Neural cell (in vitro differentiated cells): ENCODE measurements at regions not wholly inside any gene's neighbourhood (a gene's known extent, or its start where the extent isn't known, plus 50 kb on each side); places are given as distances from the start of the nearest gene placed in this dataset.

Experiments used
- H2AFZ ChIP-seq: fragments of 200-600, 300-800 bp; sonication (generic), shearing (Covaris generic); 2 replicates; pipeline ENCODE4 v1.6.0; 2014; ENCODE audit warnings: low read depth, mild to moderate bottlenecking, antibody characterized with exemption, low read length, moderate library complexity
- H3F3A ChIP-seq: fragments of 200-600 bp; shearing (Covaris generic); 2 replicates; pipeline ENCODE4 v1.6.1; 2016; ENCODE audit warnings: mild to moderate bottlenecking, moderate library complexity, mixed read lengths, antibody characterized with exemption, low read length; ENCODE audit not compliant: insufficient read depth, poor library complexity, severe bottlenecking
- H3K27ac ChIP-seq: fragments of 200-600, 300-800 bp; sonication (generic), shearing (Covaris generic); 2 replicates; pipeline ENCODE4 v1.5.1; 2014; ENCODE audit warnings: mild to moderate bottlenecking, low read length, moderate library complexity
- H3K27me3 ChIP-seq: fragments of 300-800, 200-600 bp; sonication (generic), shearing (Covaris generic); 2 replicates; pipeline ENCODE4 v1.6.0; 2014; ENCODE audit warnings: mild to moderate bottlenecking, low read depth, low read length, moderate library complexity; ENCODE audit not compliant: insufficient read depth
- H3K36me3 ChIP-seq: fragments of 300-800, 200-600 bp; sonication (generic), shearing (Covaris generic); 2 replicates; pipeline ENCODE4 v1.5.1; 2014; ENCODE audit warnings: mild to moderate bottlenecking, antibody characterized with exemption, low read length, moderate library complexity; ENCODE audit not compliant: insufficient read depth
- H3K4me2 ChIP-seq: fragments of 300-800, 200-600 bp; sonication (generic), shearing (Covaris generic); 2 replicates; pipeline ENCODE4 v1.6.0; 2014; ENCODE audit warnings: mild to moderate bottlenecking, low read length
- H3K4me3 ChIP-seq: fragments of 300-800, 200-600 bp; sonication (generic), shearing (Covaris generic); 2 replicates; pipeline ENCODE4 v1.5.1; 2014; ENCODE audit warnings: mild to moderate bottlenecking, low read length, moderate library complexity
- H3K79me2 ChIP-seq: fragments of 200-600 bp; shearing (Covaris generic); replicated peaks from 2 replicates; pipeline ENCODE4 v1.6.0; 2014; ENCODE audit warnings: mild to moderate bottlenecking, low read length, moderate library complexity; ENCODE audit not compliant: insufficient read depth
- H3K9ac ChIP-seq: fragments of 300-800, 200-600 bp; sonication (generic), shearing (Covaris generic); 2 replicates; pipeline ENCODE4 v1.6.1; 2016; ENCODE audit warnings: mild to moderate bottlenecking, low read length, mixed read lengths
- H3K9me2 ChIP-seq: fragments of 200-600 bp; shearing (Covaris generic); 2 replicates; pipeline ENCODE4 v1.6.1; 2016; ENCODE audit warnings: mild to moderate bottlenecking, low read length, mixed read lengths; ENCODE audit not compliant: insufficient read depth
- H3K9me3 ChIP-seq: fragments of 200-600, 300-800 bp; sonication (generic), shearing (Covaris generic); 2 replicates; pipeline ENCODE4 v1.6.1; 2016; ENCODE audit warnings: mild to moderate bottlenecking, mixed run types, low read length, moderate library complexity, mixed read lengths
- H4K20me1 ChIP-seq: fragments of 200-600 bp; shearing (Covaris generic); 2 replicates; pipeline ENCODE4 v1.6.1; 2016; ENCODE audit warnings: mild to moderate bottlenecking, mixed run types; ENCODE audit not compliant: insufficient read depth
- CTCF ChIP-seq: fragments of 450-650 bp; IDR thresholded peaks from 2 replicates; pipeline ENCODE4 v1.5.1; 2014; ENCODE audit warnings: antibody characterized with exemption, mild to moderate bottlenecking, moderate library complexity; ENCODE audit not compliant: poor library complexity, severe bottlenecking
- EP300 ChIP-seq: fragments of 450-650 bp; conservative IDR thresholded peaks from 2 replicates; pipeline ENCODE4 v1.6.1; 2014; ENCODE audit warnings: antibody characterized with exemption, mild to moderate bottlenecking, moderate library complexity; ENCODE audit not compliant: poor library complexity, severe bottlenecking
- EZH2 ChIP-seq: fragments of 200-600, 300-800 bp; shearing (Covaris generic), sonication (generic); IDR thresholded peaks from 2 replicates; pipeline ENCODE4 v1.6.1; 2014; ENCODE audit warnings: antibody characterized with exemption, low read length, borderline replicate concordance, mild to moderate bottlenecking; ENCODE audit not compliant: insufficient read depth, poor library complexity, severe bottlenecking
- MXI1 ChIP-seq: fragments of 450-650 bp; conservative IDR thresholded peaks from 2 replicates; pipeline ENCODE4 v1.6.1; 2014; ENCODE audit warnings: antibody characterized with exemption, mild to moderate bottlenecking; ENCODE audit not compliant: poor library complexity, severe bottlenecking
- POLR2AphosphoS5 ChIP-seq: IDR thresholded peaks from 2 replicates; pipeline ENCODE4 v1.6.1; 2012
- RAD21 ChIP-seq: fragments of 450-650 bp; conservative IDR thresholded peaks from 2 replicates; pipeline ENCODE4 v1.6.1; 2014; ENCODE audit warnings: antibody characterized with exemption, mild to moderate bottlenecking, moderate library complexity
- SMC3 ChIP-seq: fragments of 450-650 bp; conservative IDR thresholded peaks from 2 replicates; pipeline ENCODE4 v1.6.1; 2014; ENCODE audit warnings: antibody characterized with exemption, mild to moderate bottlenecking, moderate library complexity; ENCODE audit not compliant: poor library complexity
- TAF1 ChIP-seq: IDR thresholded peaks from 2 replicates; pipeline ENCODE4 v1.6.1; 2012; ENCODE audit warnings: low read depth
- TF ChIP-seq, protein P1 (sequence below): IDR thresholded peaks from 2 replicates; pipeline ENCODE4 v1.6.1; 2012; ENCODE audit warnings: borderline replicate concordance

DNA sequence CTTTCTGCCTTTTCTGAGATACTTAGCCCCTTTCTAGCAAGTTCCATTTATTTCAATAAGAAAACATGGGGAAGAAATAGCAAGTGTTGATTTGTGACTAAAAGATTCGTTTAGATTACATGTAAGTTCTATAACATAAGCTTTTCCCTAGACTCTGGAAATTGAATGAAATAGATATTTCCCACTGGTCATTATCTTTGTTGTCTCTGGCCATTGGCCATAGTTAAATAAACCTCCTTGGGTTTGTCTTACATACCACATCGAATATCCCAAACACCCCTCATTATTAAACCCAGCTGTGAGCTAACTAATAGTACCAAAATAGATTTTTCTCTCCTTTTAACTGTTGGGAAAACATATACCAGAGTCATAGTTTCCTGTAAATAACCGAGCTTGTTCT, 534.8 kb downstream of the IQCM start:
- H3K27ac ChIP-seq: no peak overlapping the region
- no peaks in the 10 kb centered on the region for H3K27me3 ChIP-seq
- H3K36me3 ChIP-seq: no peaks in the 10 kb centered on the region
- no peak overlapping the region for H3K4me3 ChIP-seq
- no peak overlapping the region for H3K9ac ChIP-seq
- H3K9me3 ChIP-seq: no peaks in the 10 kb centered on the region
- H2AFZ ChIP-seq: no peak overlapping the region
- H4K20me1 ChIP-seq: no peaks in the 10 kb centered on the region
- no peaks in the 10 kb centered on the region for H3K9me2 ChIP-seq
- TF ChIP-seq POLR2AphosphoS5: no peak
- TF ChIP-seq EP300: no peak
- no peak for TF ChIP-seq CTCF
- no peak for TF ChIP-seq SMC3
- TF ChIP-seq TAF1: no peak
- no peak for TF ChIP-seq EZH2
- TF ChIP-seq, protein P1, sequence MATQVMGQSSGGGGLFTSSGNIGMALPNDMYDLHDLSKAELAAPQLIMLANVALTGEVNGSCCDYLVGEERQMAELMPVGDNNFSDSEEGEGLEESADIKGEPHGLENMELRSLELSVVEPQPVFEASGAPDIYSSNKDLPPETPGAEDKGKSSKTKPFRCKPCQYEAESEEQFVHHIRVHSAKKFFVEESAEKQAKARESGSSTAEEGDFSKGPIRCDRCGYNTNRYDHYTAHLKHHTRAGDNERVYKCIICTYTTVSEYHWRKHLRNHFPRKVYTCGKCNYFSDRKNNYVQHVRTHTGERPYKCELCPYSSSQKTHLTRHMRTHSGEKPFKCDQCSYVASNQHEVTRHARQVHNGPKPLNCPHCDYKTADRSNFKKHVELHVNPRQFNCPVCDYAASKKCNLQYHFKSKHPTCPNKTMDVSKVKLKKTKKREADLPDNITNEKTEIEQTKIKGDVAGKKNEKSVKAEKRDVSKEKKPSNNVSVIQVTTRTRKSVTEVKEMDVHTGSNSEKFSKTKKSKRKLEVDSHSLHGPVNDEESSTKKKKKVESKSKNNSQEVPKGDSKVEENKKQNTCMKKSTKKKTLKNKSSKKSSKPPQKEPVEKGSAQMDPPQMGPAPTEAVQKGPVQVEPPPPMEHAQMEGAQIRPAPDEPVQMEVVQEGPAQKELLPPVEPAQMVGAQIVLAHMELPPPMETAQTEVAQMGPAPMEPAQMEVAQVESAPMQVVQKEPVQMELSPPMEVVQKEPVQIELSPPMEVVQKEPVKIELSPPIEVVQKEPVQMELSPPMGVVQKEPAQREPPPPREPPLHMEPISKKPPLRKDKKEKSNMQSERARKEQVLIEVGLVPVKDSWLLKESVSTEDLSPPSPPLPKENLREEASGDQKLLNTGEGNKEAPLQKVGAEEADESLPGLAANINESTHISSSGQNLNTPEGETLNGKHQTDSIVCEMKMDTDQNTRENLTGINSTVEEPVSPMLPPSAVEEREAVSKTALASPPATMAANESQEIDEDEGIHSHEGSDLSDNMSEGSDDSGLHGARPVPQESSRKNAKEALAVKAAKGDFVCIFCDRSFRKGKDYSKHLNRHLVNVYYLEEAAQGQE: no peak
- TF ChIP-seq MXI1: no peak
- no peak for TF ChIP-seq RAD21
- H3K4me2 ChIP-seq: no peak overlapping the region
- no peaks in the 10 kb centered on the region for H3F3A ChIP-seq
- no peaks in the 10 kb centered on the region for H3K79me2 ChIP-seq

DNA sequence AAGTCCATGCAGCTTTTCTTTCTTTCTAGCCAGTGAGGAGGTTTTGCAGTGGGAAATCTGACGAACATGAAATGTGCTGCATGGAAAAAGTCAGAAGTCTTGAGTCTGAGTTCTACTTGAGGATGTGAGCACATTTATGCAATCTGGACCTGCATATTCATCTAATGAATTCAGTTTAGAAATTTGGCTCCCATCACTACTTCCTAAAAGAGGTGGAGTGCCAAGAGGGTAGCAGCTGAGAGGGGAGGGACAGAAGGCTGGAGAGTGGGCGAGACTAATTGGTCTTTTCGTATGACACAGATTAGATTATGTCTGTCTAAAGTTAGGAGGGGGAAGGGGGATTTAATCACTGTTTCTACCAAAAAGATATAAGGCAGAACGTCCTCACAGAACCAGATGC, 535.9 kb downstream of the IQCM start:
- H4K20me1 ChIP-seq: no peaks in the 10 kb centered on the region
- no peak for TF ChIP-seq MXI1
- no peak for TF ChIP-seq CTCF
- no peak for TF ChIP-seq RAD21
- no peak for TF ChIP-seq TAF1
- no peak for TF ChIP-seq EP300
- no peak for TF ChIP-seq EZH2
- no peak for TF ChIP-seq POLR2AphosphoS5
- TF ChIP-seq SMC3: no peak
- TF ChIP-seq, protein P1: no peak

More for the DNA sequence above, 535.9 kb downstream of the IQCM start:
- H3K4me2 ChIP-seq: no peak overlapping the region
- no peak overlapping the region for H3K27ac ChIP-seq
- no peak overlapping the region for H3K4me3 ChIP-seq
- H3K79me2 ChIP-seq: no peaks in the 10 kb centered on the region
- no peaks in the 10 kb centered on the region for H3F3A ChIP-seq
- H3K27me3 ChIP-seq: no peaks in the 10 kb centered on the region
- no peak overlapping the region for H3K9ac ChIP-seq
- no peak overlapping the region for H2AFZ ChIP-seq
- no peaks in the 10 kb centered on the region for H3K9me3 ChIP-seq
- no peaks in the 10 kb centered on the region for H3K9me2 ChIP-seq
- no peaks in the 10 kb centered on the region for H3K36me3 ChIP-seq
